Muscle of leg (tissue), 3 donors: ENCODE measurements at regions not wholly inside any gene's neighbourhood (a gene's known extent, or its start where the extent isn't known, plus 50 kb on each side); places are given as distances from the start of the nearest gene placed in this dataset.

Experiments used
- DNase-seq: peaks from one replicate; pipeline ENCODE4 v3.0.0; 2013
- H3K27ac ChIP-seq: one replicate; pipeline ENCODE4 v1.5.1; 2013; ENCODE audit warnings: mild to moderate bottlenecking, low read length, control low read depth
- H3K27me3 ChIP-seq: one replicate; pipeline ENCODE4 v1.6.1; 2013; ENCODE audit warnings: low read length; ENCODE audit not compliant: control insufficient read depth, insufficient read depth
- H3K36me3 ChIP-seq: one replicate; pipeline ENCODE4 v1.6.1; 2013; ENCODE audit warnings: low read length; ENCODE audit not compliant: control insufficient read depth, insufficient read depth
- H3K4me1 ChIP-seq: one replicate; pipeline ENCODE4 v1.6.1; 2013; ENCODE audit warnings: low read length; ENCODE audit not compliant: control insufficient read depth, insufficient read depth
- H3K4me3 ChIP-seq: one replicate; pipeline ENCODE4 v1.5.1; 2013; ENCODE audit warnings: low read length, control low read depth
- H3K9me3 ChIP-seq: replicated peaks from 2 replicates; pipeline ENCODE4 v1.6.1; 2013; ENCODE audit warnings: low read depth, low read length; ENCODE audit not compliant: control insufficient read depth
- WGBS: methylation state at CpG from one replicate; pipeline ENCODE4 v1.1.5; 2013; ENCODE audit warnings: missing lambda C conversion rate; ENCODE audit not compliant: insufficient coverage; 5-methylcytosine and 5-hydroxymethylcytosine counted together

GRCh38 chr7:33725111-33726025, 180.0 kb upstream of the BMPER start:
- WGBS = 87% methylated on average over 3 of the region's 7 CpGs
- H3K27me3 ChIP-seq = no peaks in the 10 kb centered on the region
- H3K36me3 ChIP-seq = no peaks in the 10 kb centered on the region
- no peak for DNase-seq
- peaks cover 18% of the 10 kb centered on the region for H3K4me1 ChIP-seq
- H3K4me3 ChIP-seq = no peak overlapping the region
- H3K27ac ChIP-seq = no peak overlapping the region
- H3K9me3 ChIP-seq = no peaks in the 10 kb centered on the region

GRCh38 chr7:33726582-33726981, 178.8 kb upstream of the BMPER start:
- 77% methylated on average over 4 of the region's 5 CpGs for WGBS
- H3K4me3 ChIP-seq = no peak overlapping the region

GRCh38 chr7:33727315-33727714, 178.0 kb upstream of the BMPER start:
- Histone ChIP-seq H3K36me3 (no peaks in the 10 kb centered on the region), H3K4me3 (no peak overlapping the region), H3K4me1 (peaks cover 8% of the 10 kb centered on the region), H3K9me3 (no peaks in the 10 kb centered on the region), H3K27ac (no peak overlapping the region), H3K27me3 (no peaks in the 10 kb centered on the region)
- WGBS = 46% methylated on average over 11 of the region's 11 CpGs
- no peak for DNase-seq

More at GRCh38 chr7:33726582-33726981, 178.8 kb upstream of the BMPER start:
- Histone ChIP-seq H3K4me1 (peaks cover 15% of the 10 kb centered on the region), H3K27ac (no peak overlapping the region), H3K36me3 (no peaks in the 10 kb centered on the region), H3K9me3 (no peaks in the 10 kb centered on the region), H3K27me3 (no peaks in the 10 kb centered on the region)
- no peak for DNase-seq

- 56% methylated on average over 6 of the region's 16 CpGs for WGBS
- DNase-seq = no peak
- H3K27ac ChIP-seq = no peak overlapping the region
Observed at GRCh38 chr7:33728873-33729551, 176.3 kb upstream of the BMPER start.

GRCh38 chr7:33729726-33730125, 175.6 kb upstream of the BMPER start:
- H3K36me3 ChIP-seq = no peaks in the 10 kb centered on the region
- no peaks in the 10 kb centered on the region for H3K4me1 ChIP-seq
- no CpG with 5 or more reads among the region's 3 CpGs for WGBS
- no peaks in the 10 kb centered on the region for H3K27me3 ChIP-seq
- no peak overlapping the region for H3K27ac ChIP-seq
- H3K4me3 ChIP-seq = no peak overlapping the region
- H3K9me3 ChIP-seq = no peaks in the 10 kb centered on the region
- DNase-seq = peak; percentile 25

More at GRCh38 chr7:33728873-33729551, 176.3 kb upstream of the BMPER start:
- no peak overlapping the region for H3K4me3 ChIP-seq
- H3K36me3 ChIP-seq = no peaks in the 10 kb centered on the region
- H3K9me3 ChIP-seq = no peaks in the 10 kb centered on the region
- no peaks in the 10 kb centered on the region for H3K27me3 ChIP-seq
- H3K4me1 ChIP-seq = no peaks in the 10 kb centered on the region

GRCh38 chr7:33730958-33731357, 174.4 kb upstream of the BMPER start:
- Histone ChIP-seq H3K4me1 (no peaks in the 10 kb centered on the region), H3K4me3 (no peak overlapping the region), H3K36me3 (no peaks in the 10 kb centered on the region), H3K9me3 (no peaks in the 10 kb centered on the region), H3K27ac (no peak overlapping the region), H3K27me3 (no peaks in the 10 kb centered on the region)
- WGBS = 78% methylated on average over 3 of the region's 4 CpGs
- DNase-seq = no peak

- no peaks in the 10 kb centered on the region for H3K4me1 ChIP-seq
- no peak for DNase-seq
- H3K27me3 ChIP-seq = no peaks in the 10 kb centered on the region
- no peaks in the 10 kb centered on the region for H3K36me3 ChIP-seq
- WGBS = 75% methylated on average over 1 of the region's 5 CpGs
- no peak overlapping the region for H3K27ac ChIP-seq
- H3K9me3 ChIP-seq = no peaks in the 10 kb centered on the region
- H3K4me3 ChIP-seq = no peak overlapping the region
Observed at GRCh38 chr7:33731912-33732311, 173.4 kb upstream of the BMPER start.

- no CpG with 5 or more reads among the region's 2 CpGs for WGBS
Observed at GRCh38 chr7:33732462-33732861, 172.9 kb upstream of the BMPER start.

GRCh38 chr7:33733870-33734650, 171.3 kb upstream of the BMPER start:
- H3K36me3 ChIP-seq = no peaks in the 10 kb centered on the region
- H3K4me3 ChIP-seq = no peak overlapping the region
- no peaks in the 10 kb centered on the region for H3K4me1 ChIP-seq
- no peak for DNase-seq
- WGBS = 88% methylated on average over 9 of the region's 16 CpGs
- H3K9me3 ChIP-seq = no peaks in the 10 kb centered on the region
- no peaks in the 10 kb centered on the region for H3K27me3 ChIP-seq
- no peak overlapping the region for H3K27ac ChIP-seq

More at GRCh38 chr7:33732462-33732861, 172.9 kb upstream of the BMPER start:
- H3K9me3 ChIP-seq = no peaks in the 10 kb centered on the region
- DNase-seq = no peak
- H3K27me3 ChIP-seq = no peaks in the 10 kb centered on the region
- H3K27ac ChIP-seq = no peak overlapping the region
- H3K36me3 ChIP-seq = no peaks in the 10 kb centered on the region
- no peaks in the 10 kb centered on the region for H3K4me1 ChIP-seq
- H3K4me3 ChIP-seq = no peak overlapping the region

- Histone ChIP-seq H3K36me3 (no peaks in the 10 kb centered on the region), H3K4me3 (no peak overlapping the region), H3K27ac (no peak overlapping the region), H3K27me3 (no peaks in the 10 kb centered on the region), H3K4me1 (no peaks in the 10 kb centered on the region), H3K9me3 (no peaks in the 10 kb centered on the region)
- DNase-seq = no peak
- 96% methylated on average over 5 of the region's 5 CpGs for WGBS
Observed at GRCh38 chr7:33735403-33735802, 169.9 kb upstream of the BMPER start.
